ENCODE measurements at regions not wholly inside any gene's neighbourhood (a gene's known extent, or its start where the extent isn't known, plus 50 kb on each side); places are given as distances from the start of the nearest gene placed in this dataset.

DNA sequence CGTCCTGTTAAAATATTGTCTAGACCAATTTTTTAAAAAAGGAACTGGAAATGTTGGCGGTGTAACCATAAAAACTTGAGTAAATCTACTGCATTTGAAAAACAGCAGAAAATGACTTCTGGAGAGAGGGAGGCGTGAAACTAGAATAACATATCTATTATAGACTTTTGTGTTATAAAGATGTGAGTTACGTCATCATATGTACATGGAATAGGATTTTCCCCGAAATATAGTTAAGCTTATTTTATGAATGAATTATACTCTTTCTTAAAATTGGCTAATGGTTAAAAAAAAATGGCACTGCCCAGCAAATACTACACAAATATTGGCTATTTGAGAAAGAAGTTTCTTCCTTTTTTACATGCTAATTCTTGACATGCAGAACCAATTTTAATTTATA lies 147.1 kb upstream of the TEX13C start:
- no peaks in the 10 kb centered on the region for H3K79me2 ChIP-seq (ENCODE audit: insufficient read depth, low read length)
- no peak overlapping the region for H3K4me2 ChIP-seq (ENCODE audit: low read depth, low read length)
- H3K27ac ChIP-seq (ENCODE audit: extremely low read length, insufficient read depth, low read length): no peak overlapping the region
- no peaks in the 10 kb centered on the region for H3K9me3 ChIP-seq (ENCODE audit: low read length)
- H3K27me3 ChIP-seq (ENCODE audit: control insufficient read depth in 1 of 2, insufficient read depth in 2 of 2, low read length in 2 of 2): no peaks in the 10 kb centered on the region
- BruUV-seq (replicated peaks): no TSS peak
- H3K4me1 ChIP-seq (ENCODE audit: insufficient read depth, low read length): no peaks in the 10 kb centered on the region
- H3K4me3 ChIP-seq (replicated peaks in 1 of 3; ENCODE audit: insufficient read depth in 1 of 3, low read depth in 2 of 3, low read length in 3 of 3): no peak overlapping the region
- no peak for TF ChIP-seq XRCC5 (optimal IDR thresholded peaks at IDR 0.05; ENCODE audit: low read length)
- TF ChIP-seq CREB1 (IDR thresholded peaks at IDR 0.05): 0 out of 2 replicates have a peak, but pooled peaks have one; percentile 16
- TF ChIP-seq CREB1 (CRISPR knock-in tag; IDR thresholded peaks at IDR 0.05): no peak
- TF ChIP-seq XBP1 (CRISPR knock-in tag; IDR thresholded peaks at IDR 0.05): no peak
- no peak for TF ChIP-seq ZNF451 (CRISPR knock-in tag; IDR thresholded peaks at IDR 0.05)
- no peak for TF ChIP-seq ZNF619 (CRISPR knock-in tag; IDR thresholded peaks at IDR 0.05)
- TF ChIP-seq ZNF607 (CRISPR knock-in tag; IDR thresholded peaks at IDR 0.05; ENCODE audit: borderline replicate concordance): no peak
- TF ChIP-seq MEIS2 (CRISPR knock-in tag; IDR thresholded peaks at IDR 0.05): no peak
- no peak for TF ChIP-seq ZNF30 (CRISPR knock-in tag; IDR thresholded peaks at IDR 0.05)
- no peak for TF ChIP-seq PAX8 (CRISPR knock-in tag; IDR thresholded peaks at IDR 0.05; ENCODE audit: borderline replicate concordance)
- TF ChIP-seq, protein P1, sequence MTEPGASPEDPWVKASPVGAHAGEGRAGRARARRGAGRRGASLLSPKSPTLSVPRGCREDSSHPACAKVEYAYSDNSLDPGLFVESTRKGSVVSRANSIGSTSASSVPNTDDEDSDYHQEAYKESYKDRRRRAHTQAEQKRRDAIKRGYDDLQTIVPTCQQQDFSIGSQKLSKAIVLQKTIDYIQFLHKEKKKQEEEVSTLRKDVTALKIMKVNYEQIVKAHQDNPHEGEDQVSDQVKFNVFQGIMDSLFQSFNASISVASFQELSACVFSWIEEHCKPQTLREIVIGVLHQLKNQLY (CRISPR knock-in tag; IDR thresholded peaks at IDR 0.05): no peak
- TF ChIP-seq ZNF746 (CRISPR knock-in tag; IDR thresholded peaks at IDR 0.05): no peak
- TF ChIP-seq ATF7 (IDR thresholded peaks at IDR 0.05): peak; percentile 74
- TF ChIP-seq ATF7 (CRISPR knock-in tag; IDR thresholded peaks at IDR 0.05): no peak
- TF ChIP-seq MTF2 (CRISPR knock-in tag; IDR thresholded peaks at IDR 0.05; ENCODE audit: borderline replicate concordance): no peak
- no peaks in the 10 kb centered on the region for H3K36me3 ChIP-seq (replicated peaks in 1 of 2; ENCODE audit: control insufficient read depth in 1 of 2, insufficient read depth in 2 of 2, low read length in 2 of 2)
- intact Hi-C loops (cut with micrococcal nuclease; ENCODE audit: unreplicated experiment) (no loop called here), in situ Hi-C loops (cut with HindIII; ENCODE audit: extremely low pct_ligation_motif_present, low pct_unique_long_range_greater_than_20kb) (no loop called here)
- 1% methylated on average over 5 of the region's 5 CpGs for WGBS (ENCODE audit: low lambda C conversion rate)
- DNase-seq (ENCODE audit: low spot score): no peak
- no peak for ATAC-seq
- ChIA-PET POLR2A (no interaction called here), CTCF (ENCODE audit: low intra/inter-chr PET ratio, low total read pairs) (no interaction called here)
- H3K9ac ChIP-seq (ENCODE audit: insufficient read depth, low read depth, low read length): no peak overlapping the region
- H4K20me1 ChIP-seq (ENCODE audit: insufficient read depth, low read length): no peaks in the 10 kb centered on the region
- no peak overlapping the region for H2AFZ ChIP-seq (ENCODE audit: low read length)
- no peak for FAIRE-seq
